Endothelial cell of umbilical vein (primary cell): ENCODE measurements at regions not wholly inside any gene's neighbourhood (a gene's known extent, or its start where the extent isn't known, plus 50 kb on each side); places are given as distances from the start of the nearest gene placed in this dataset.
A peak's percentile ranks its signal among the peaks of the same experiment; 100 is the strongest.

ENCODE experiments used
- BruUV-seq: library from RNA; stranded (reverse); fragments of 400-500 nt; replicated peaks from 2 replicates; lab custom pipeline; 2021; lab: Mats Ljungman, UMichigan
- CTCF ChIA-PET: fragments of 300-600, 350-600 bp; sonication (Branson Sonifier 250); formaldehyde crosslinking; loops from one replicate; lab custom pipeline; 2021; ENCODE audit warnings: antibody characterized with exemption, inconsistent platforms; lab: Charles Lee
- POLR2A ChIA-PET: fragments of 300-600, 350-600 bp; sonication (Branson Sonifier 250); formaldehyde crosslinking; loops from one replicate; lab custom pipeline; 2021; ENCODE audit warnings: antibody characterized with exemption, inconsistent platforms; lab: Charles Lee
- DNase-seq: peaks from one replicate; pipeline ENCODE4 v3.0.0-alpha.2; 2011; ENCODE audit warnings: low read depth, low spot score
- FAIRE-seq: peaks from 2 replicates; lab custom pipeline; 2011; peaks lifted over from hg19 to GRCh38; lab: Jason Lieb, UNC
- H2AFZ ChIP-seq: 2 replicates; pipeline ENCODE4 v1.6.0; 2012; ENCODE audit warnings: low read depth, low read length, control low read depth, inconsistent platforms
- H3K27ac ChIP-seq: 2 replicates; pipeline ENCODE4 v1.5.1; 2011; ENCODE audit warnings: low read depth, mild to moderate bottlenecking, control low read depth, low read length, moderate library complexity; ENCODE audit not compliant: insufficient read depth
- H3K27me3 ChIP-seq, 2 experiments: 2 replicates each; pipeline versions ENCODE4 v1.6.0 to v1.6.1; 2011; ENCODE audit warnings: low read length in 2 of 2, mixed read lengths in 1 of 2; ENCODE audit not compliant: control insufficient read depth in 2 of 2, insufficient read depth in 2 of 2
- H3K36me3 ChIP-seq, 2 experiments: 2 replicates in 1 of 2; 3 replicates in 1 of 2; pipeline ENCODE4 v1.5.1; 2011; ENCODE audit warnings: low read length in 2 of 2, mild to moderate bottlenecking in 1 of 2, moderate library complexity in 1 of 2; ENCODE audit not compliant: control insufficient read depth in 2 of 2, insufficient read depth in 2 of 2; ENCODE audit errors: extremely low read depth in 1 of 2
- H3K4me1 ChIP-seq: 3 replicates; pipeline ENCODE4 v1.5.1; 2011; ENCODE audit warnings: mild to moderate bottlenecking, low read length; ENCODE audit not compliant: control insufficient read depth, insufficient read depth; ENCODE audit errors: extremely low read depth
- H3K4me2 ChIP-seq: 2 replicates; pipeline ENCODE4 v1.6.1; 2011; ENCODE audit warnings: low read length, control low read depth, mixed read lengths; ENCODE audit not compliant: insufficient read depth
- H3K4me3 ChIP-seq, 3 experiments: fragments of 200-600 bp in 1 of 3; sonication (generic), shearing (Covaris generic) in 1 of 3; replicated peaks in 1 of 3; 2 replicates each; pipeline ENCODE4 v1.5.1; 2011 to 2016; ENCODE audit warnings: control low read depth in 3 of 3, low read length in 3 of 3, mild to moderate bottlenecking in 2 of 3, inconsistent platforms in 1 of 3, low read depth in 1 of 3, moderate library complexity in 1 of 3; ENCODE audit not compliant: insufficient read depth in 1 of 3
- H3K79me2 ChIP-seq: 2 replicates; pipeline ENCODE4 v1.6.0; 2012; ENCODE audit warnings: low read length, inconsistent platforms; ENCODE audit not compliant: control insufficient read depth, insufficient read depth
- H3K9ac ChIP-seq: replicated peaks from 2 replicates; pipeline ENCODE3; 2011; ENCODE audit warnings: low read length, control low read depth; ENCODE audit not compliant: insufficient read depth; ENCODE audit errors: extremely low read depth
- H3K9me1 ChIP-seq: replicated peaks from 3 replicates; pipeline ENCODE4 v1.6.0; 2011; ENCODE audit warnings: mild to moderate bottlenecking, low read length; ENCODE audit not compliant: control insufficient read depth, insufficient read depth; ENCODE audit errors: extremely low read depth
- H3K9me3 ChIP-seq: replicated peaks from 2 replicates; pipeline ENCODE4 v1.5.1; 2012; ENCODE audit warnings: low read length, inconsistent platforms; ENCODE audit not compliant: control insufficient read depth, insufficient read depth
- H4K20me1 ChIP-seq: replicated peaks from 2 replicates; pipeline ENCODE3; 2011; ENCODE audit warnings: mild to moderate bottlenecking, low read length; ENCODE audit not compliant: control insufficient read depth, insufficient read depth; ENCODE audit errors: extremely low read depth
- CTCF ChIP-seq, 2 donors: IDR thresholded peaks; 1 replicate in 1 of 2; 2 replicates in 1 of 2; pipeline ENCODE4 v1.5.1; 2011; ENCODE audit warnings: low read length in 2 of 2, mild to moderate bottlenecking in 2 of 2, moderate library complexity in 2 of 2, control low read depth in 1 of 2, inconsistent platforms in 1 of 2, low read depth in 1 of 2; ENCODE audit not compliant: insufficient read depth in 1 of 2; ENCODE audit errors: extremely low read depth in 1 of 2
- EZH2 ChIP-seq: IDR thresholded peaks from 2 replicates; pipeline ENCODE4 v1.6.1; 2012; ENCODE audit warnings: borderline replicate concordance, low read depth, mild to moderate bottlenecking, moderate library complexity, low read length, inconsistent platforms; ENCODE audit not compliant: severe bottlenecking
- FOS ChIP-seq: IDR thresholded peaks from 2 replicates; pipeline ENCODE4 v1.6.1; 2011; ENCODE audit warnings: mild to moderate bottlenecking, low read length, moderate library complexity, borderline replicate concordance; ENCODE audit not compliant: insufficient read depth
- GATA2 ChIP-seq: IDR thresholded peaks from 2 replicates; pipeline ENCODE4 v1.7.0; 2011; ENCODE audit warnings: low read depth, mild to moderate bottlenecking, moderate library complexity, mixed read lengths, low read length; ENCODE audit not compliant: insufficient read length, insufficient read depth
- JUN ChIP-seq: IDR thresholded peaks from 2 replicates; pipeline ENCODE4 v1.6.1; 2011; ENCODE audit warnings: borderline replicate concordance, low read depth; ENCODE audit not compliant: insufficient read length, insufficient read depth
- MAX ChIP-seq: IDR thresholded peaks from 2 replicates; pipeline ENCODE4 v1.6.1; 2011; ENCODE audit not compliant: insufficient read depth, insufficient read length
- MYC ChIP-seq: IDR thresholded peaks from one replicate; pipeline ENCODE4 v1.6.1; 2011; ENCODE audit warnings: mild to moderate bottlenecking, low read depth, low read length
- POLR2A ChIP-seq: IDR thresholded peaks from 2 replicates; pipeline ENCODE4 v1.6.1; 2012; ENCODE audit warnings: low read depth, mild to moderate bottlenecking, control low read depth, low read length
- POLR2AphosphoS5 ChIP-seq: IDR thresholded peaks from 2 replicates; pipeline ENCODE4 v1.6.1; 2012; ENCODE audit warnings: low read depth, mild to moderate bottlenecking, control low read depth, low read length, moderate library complexity; ENCODE audit not compliant: insufficient read depth
- dilution Hi-C: fragments of 300-500 bp; cut with MboI; formaldehyde crosslinking; loops from one replicate; pipeline ENCODE4 v1.15.0; 2019; ENCODE audit warnings: low sequenced_read_pairs; ENCODE audit not compliant: extremely low pct_ligation_motif_present
- intact Hi-C: fragments of 100-400 bp; cut with micrococcal nuclease; formaldehyde crosslinking; loops from one replicate; pipeline ENCODE4 v1.10.0; 2022

GRCh38 chr2:39524061-39524460, 87.0 kb upstream of the MAP4K3 start:
- POLR2A ChIA-PET = no interaction called here
- Histone ChIP-seq H4K20me1 (no peaks in the 10 kb centered on the region), H3K36me3 (no peaks in the 10 kb centered on the region), H3K4me2 (peak overlapping the region; percentile 64), H3K27me3 (no peaks in the 10 kb centered on the region), H3K9me1 (no peaks in the 10 kb centered on the region), H3K9ac (peak overlapping the region; percentile 24), H3K4me3 (no peak overlapping the region), H3K4me1 (peaks cover 14% of the 10 kb centered on the region), H3K79me2 (no peaks in the 10 kb centered on the region), H2AFZ (peak overlapping the region; percentile 54), H3K9me3 (peaks cover 2% of the 10 kb centered on the region), H3K27ac (peak overlapping the region; percentile 65)
- CTCF ChIA-PET = interaction anchor here (1.0 to 3.0 kb wide), 7 partner anchors 10 to 173 kb away, joined by 3 to 10 read pairs (median 3); no protein-coding TSS in a partner anchor
- DNase-seq (no peak), FAIRE-seq (peak; percentile 59)
- no TSS peak for BruUV-seq
- dilution Hi-C loops (no loop called here), intact Hi-C loops (no loop called here)
- TF ChIP-seq FOS (no peak), CTCF (IDR thresholded peaks at IDR 0.05; ENCODE audit: extremely low read depth in 1 of 2, insufficient read depth in 1 of 2, low read depth in 1 of 2, low read length in 2 of 2) (no peak), MYC (no peak), GATA2 (no peak), MAX (no peak), POLR2A (no peak), EZH2 (no peak), JUN (no peak), POLR2AphosphoS5 (no peak)
